ENCODE measurements at regions not wholly inside any gene's neighbourhood (a gene's known extent, or its start where the extent isn't known, plus 50 kb on each side); places are given as distances from the start of the nearest gene placed in this dataset.
A peak's percentile ranks its signal among the peaks of the same experiment; 100 is the strongest.

DNA sequence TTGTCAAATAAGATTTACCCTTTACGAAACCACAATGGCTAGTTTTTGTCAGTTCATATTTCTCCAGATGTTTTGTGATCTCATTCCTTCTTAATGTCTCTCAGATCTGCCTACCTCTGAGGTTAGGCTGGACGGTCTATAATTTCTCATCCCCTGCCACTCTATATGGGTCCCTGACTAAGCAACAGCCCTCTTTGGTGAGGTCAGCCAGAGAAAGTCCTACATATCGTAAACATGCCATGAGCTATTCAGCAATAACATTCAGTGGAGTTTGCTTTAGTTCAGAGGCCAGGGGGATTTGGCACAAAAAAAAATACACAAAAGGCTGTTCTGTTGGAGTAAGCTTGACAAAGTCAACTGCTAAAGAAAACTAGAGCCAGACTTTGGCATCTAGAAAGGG, 192.1 kb upstream of the NCKAP5 start:
- intact Hi-C loops (cut with micrococcal nuclease; ENCODE audit: unreplicated experiment): no loop called here
- no TSS peak for BruUV-seq (replicated peaks)
- ChIA-PET POLR2A (no interaction called here), CTCF (interaction anchor here (0.6 kb wide), 1 partner anchor 20 kb away, joined by 4 read pairs; no protein-coding TSS in a partner anchor)
- H3K36me3 Mint-ChIP-seq (ENCODE audit: insufficient read depth, unreplicated experiment): no peaks in the 10 kb centered on the region
- no peak overlapping the region for H3K4me3 ChIP-seq (ENCODE audit: low read depth, low read length)
- no peaks in the 10 kb centered on the region for H3K36me3 ChIP-seq (ENCODE audit: control insufficient read depth, insufficient read depth, low read length)
- no peaks in the 10 kb centered on the region; the same call in 1 of the 2 replicates for H3K9me3 ChIP-seq
- H3K4me1 Mint-ChIP-seq (ENCODE audit: low read depth, unreplicated experiment): peaks cover 8% of the 10 kb centered on the region
- no peaks in the 10 kb centered on the region for H3K27me3 ChIP-seq (replicated peaks; ENCODE audit: control insufficient read depth, insufficient read depth, low read length)
- TF ChIP-seq CTCF (IDR thresholded peaks at IDR 0.05; ENCODE audit: insufficient read depth in 1 of 2, low read depth in 1 of 2, low read length in 1 of 2, severe bottlenecking in 1 of 2, unreplicated experiment in 1 of 2): no peak
- no peak overlapping the region for H3K27ac Mint-ChIP-seq (ENCODE audit: unreplicated experiment)
- peaks cover 9% of the 10 kb centered on the region for H3K4me1 ChIP-seq
- DNase-seq: peak in 1 of 2 experiments; percentile 6
- H3K4me3 Mint-ChIP-seq (ENCODE audit: unreplicated experiment): no peak overlapping the region
- no peaks in the 10 kb centered on the region for H3K27me3 Mint-ChIP-seq (ENCODE audit: insufficient read depth, unreplicated experiment)
- H3K9me3 Mint-ChIP-seq (ENCODE audit: unreplicated experiment): peaks cover 13% of the 10 kb centered on the region

- Mint-ChIP-seq H3K27me3 (ENCODE audit: insufficient read depth, unreplicated experiment) (no peaks in the 10 kb centered on the region), H3K4me3 (ENCODE audit: unreplicated experiment) (no peak overlapping the region), H3K36me3 (ENCODE audit: insufficient read depth, unreplicated experiment) (no peaks in the 10 kb centered on the region), H3K4me1 (ENCODE audit: low read depth, unreplicated experiment) (peaks cover 26% of the 10 kb centered on the region), H3K27ac (ENCODE audit: unreplicated experiment) (peak overlapping the region; percentile 79), H3K9me3 (ENCODE audit: unreplicated experiment) (peaks cover 17% of the 10 kb centered on the region)
- no peaks in the 10 kb centered on the region for H3K27me3 ChIP-seq (replicated peaks; ENCODE audit: control insufficient read depth, insufficient read depth, low read length)
- intact Hi-C loops (cut with micrococcal nuclease; ENCODE audit: unreplicated experiment): loop anchor here (5.0 kb wide), 2 partner anchors 108 to 343 kb away; no protein-coding TSS in a partner anchor
- CTCF ChIA-PET: interaction anchor here (0.8 to 1.2 kb wide), 3 partner anchors 14 to 124 kb away, joined by 3 to 4 read pairs (median 4); no protein-coding TSS in a partner anchor
- BruUV-seq (replicated peaks): no TSS peak
- no peak for TF ChIP-seq CTCF (IDR thresholded peaks at IDR 0.05; ENCODE audit: insufficient read depth in 1 of 2, low read depth in 1 of 2, low read length in 1 of 2, severe bottlenecking in 1 of 2, unreplicated experiment in 1 of 2)
- POLR2A ChIA-PET: interaction anchor here (0.6 kb wide), 1 partner anchor 12 kb away, joined by 4 read pairs; no protein-coding TSS in a partner anchor
- peak; percentile 79 to 85 for DNase-seq
- no peaks in the 10 kb centered on the region; the same call in 1 of the 2 replicates for H3K9me3 ChIP-seq
- no peaks in the 10 kb centered on the region for H3K36me3 ChIP-seq (ENCODE audit: control insufficient read depth, insufficient read depth, low read length)
- peaks cover 27% of the 10 kb centered on the region for H3K4me1 ChIP-seq
- no peak overlapping the region for H3K4me3 ChIP-seq (ENCODE audit: low read depth, low read length)
These were observed 197.4 kb upstream of the NCKAP5 start for GRCh38 chr2:133765658-133766057.

DNA sequence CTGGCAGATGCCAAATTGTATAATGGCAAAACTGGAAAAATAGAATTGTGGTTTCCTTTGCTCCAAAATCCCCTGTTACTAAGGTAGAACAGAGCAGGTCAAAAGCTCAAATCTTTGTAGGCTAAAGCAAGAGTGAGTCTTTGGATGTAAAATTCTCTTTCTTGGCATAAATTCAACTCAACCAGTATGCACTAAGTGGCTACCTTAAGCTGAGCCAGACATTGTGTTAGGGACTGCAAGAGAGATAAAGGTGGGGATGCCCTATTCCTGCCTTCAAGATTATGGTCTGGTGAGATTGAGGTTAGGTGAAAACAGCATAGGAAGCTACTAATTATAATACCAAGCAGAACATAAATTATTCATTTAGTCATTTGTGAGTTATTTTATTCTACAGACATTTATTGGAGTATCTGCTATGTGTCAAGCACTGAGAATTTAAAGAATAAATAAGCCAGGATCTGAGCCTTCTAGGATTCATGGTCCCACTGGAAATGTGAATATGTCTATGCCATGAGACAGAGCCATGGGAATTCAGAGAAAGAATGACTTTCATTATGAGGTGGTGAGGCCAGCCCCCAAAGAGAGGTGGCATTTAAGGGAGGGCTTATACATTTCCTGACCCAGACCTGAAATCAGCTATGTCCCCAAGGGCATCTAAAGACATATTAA, 198.0 kb upstream of the NCKAP5 start:
- ChIA-PET CTCF (interaction anchor here (1.0 to 1.2 kb wide), 2 partner anchors 121 to 125 kb away, joined by 3 to 4 read pairs; no protein-coding TSS in a partner anchor), POLR2A (interaction anchor here (0.6 kb wide), 1 partner anchor 12 kb away, joined by 4 read pairs; no protein-coding TSS in a partner anchor)
- Mint-ChIP-seq H3K27ac (ENCODE audit: unreplicated experiment) (peak overlapping the region; percentile 79), H3K27me3 (ENCODE audit: insufficient read depth, unreplicated experiment) (no peaks in the 10 kb centered on the region), H3K4me1 (ENCODE audit: low read depth, unreplicated experiment) (peaks cover 26% of the 10 kb centered on the region), H3K9me3 (ENCODE audit: unreplicated experiment) (peaks cover 22% of the 10 kb centered on the region), H3K4me3 (ENCODE audit: unreplicated experiment) (no peak overlapping the region), H3K36me3 (ENCODE audit: insufficient read depth, unreplicated experiment) (no peaks in the 10 kb centered on the region)
- H3K9me3 ChIP-seq: no peaks in the 10 kb centered on the region; the same call in 1 of the 2 replicates
- H3K27me3 ChIP-seq (replicated peaks; ENCODE audit: control insufficient read depth, insufficient read depth, low read length): no peaks in the 10 kb centered on the region
- H3K4me3 ChIP-seq (ENCODE audit: low read depth, low read length): no peak overlapping the region
- BruUV-seq (replicated peaks): no TSS peak
- no peak for TF ChIP-seq CTCF (IDR thresholded peaks at IDR 0.05; ENCODE audit: insufficient read depth in 1 of 2, low read depth in 1 of 2, low read length in 1 of 2, severe bottlenecking in 1 of 2, unreplicated experiment in 1 of 2)
- DNase-seq: no peak
- peaks cover 27% of the 10 kb centered on the region for H3K4me1 ChIP-seq
- H3K36me3 ChIP-seq (ENCODE audit: control insufficient read depth, insufficient read depth, low read length): no peaks in the 10 kb centered on the region
- intact Hi-C loops (cut with micrococcal nuclease; ENCODE audit: unreplicated experiment): loop anchor here (5.0 kb wide), 2 partner anchors 109 to 344 kb away; no protein-coding TSS in a partner anchor
